Activated CD4-positive, alpha-beta T cell treated with anti-CD3 and anti-CD28 coated beads, Interleukin-2, Interleukin-4, amounts not matched to agents 100 ng/mL and 50 ng/mL, durations not matched to agents 16 hours and 8 hours (primary cell): ENCODE measurements at regions not wholly inside any gene's neighbourhood (a gene's known extent, or its start where the extent isn't known, plus 50 kb on each side); places are given as distances from the start of the nearest gene placed in this dataset.

ENCODE experiments used
- DNase-seq: peaks from one replicate; pipeline ENCODE4 v3.0.0-alpha.2; 2020; ENCODE audit warnings: low spot score

DNA sequence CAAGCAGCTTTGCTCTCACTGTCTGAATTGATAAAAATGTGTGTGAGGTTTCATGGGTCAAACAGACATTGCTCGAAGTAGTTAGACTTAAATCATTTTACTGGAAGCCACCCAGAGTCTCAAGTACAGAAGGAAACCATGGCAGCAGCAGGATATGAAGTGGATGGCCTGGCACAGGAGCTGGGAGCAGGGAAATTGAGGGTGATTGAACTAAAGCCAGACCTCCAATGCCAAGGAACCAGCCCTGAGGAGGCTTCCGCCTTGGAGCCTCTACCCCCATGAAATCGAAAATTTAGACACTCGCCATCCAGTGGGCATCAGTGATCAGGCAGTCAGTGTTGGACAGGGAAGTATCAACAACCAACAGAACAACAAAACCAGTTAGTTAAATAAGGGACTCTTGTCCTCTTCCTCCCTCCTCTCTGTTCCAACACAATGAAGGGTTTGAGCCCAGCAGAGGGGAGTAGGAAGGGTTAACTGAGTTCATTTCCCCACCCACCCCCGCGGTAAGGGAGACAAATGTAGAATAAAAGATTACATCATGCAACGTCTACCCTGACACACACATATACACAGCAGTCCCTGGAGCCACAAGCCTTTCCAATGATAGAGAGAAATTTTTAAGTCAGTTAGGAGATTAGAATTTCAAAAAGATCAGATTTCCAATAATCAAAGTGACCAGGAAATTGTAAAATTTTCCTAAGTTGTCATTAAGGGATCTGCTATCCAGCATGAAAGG lies 156.3 kb downstream of the SLC16A9 start:
- DNase-seq, result no peak

DNA sequence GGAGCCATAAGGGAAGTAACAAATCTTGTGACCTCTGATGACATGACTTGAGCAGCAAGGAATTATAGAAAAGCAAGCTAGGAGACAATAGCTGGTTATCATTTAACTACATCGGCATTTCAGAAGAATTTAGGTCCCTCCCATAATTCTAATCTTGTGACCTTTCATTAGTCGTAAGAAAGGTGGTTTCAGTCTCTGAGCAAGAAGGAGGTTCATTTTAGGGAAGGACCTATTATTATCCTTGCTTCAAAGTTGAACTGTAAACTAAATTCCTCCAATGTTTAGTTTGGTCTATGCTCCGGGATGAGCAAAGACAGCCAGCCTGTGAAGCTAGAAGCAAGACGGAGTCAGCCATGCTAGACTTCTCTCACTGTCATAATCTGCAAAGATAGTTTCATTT lies 159.6 kb downstream of the SLC16A9 start:
- no peak for DNase-seq

DNA sequence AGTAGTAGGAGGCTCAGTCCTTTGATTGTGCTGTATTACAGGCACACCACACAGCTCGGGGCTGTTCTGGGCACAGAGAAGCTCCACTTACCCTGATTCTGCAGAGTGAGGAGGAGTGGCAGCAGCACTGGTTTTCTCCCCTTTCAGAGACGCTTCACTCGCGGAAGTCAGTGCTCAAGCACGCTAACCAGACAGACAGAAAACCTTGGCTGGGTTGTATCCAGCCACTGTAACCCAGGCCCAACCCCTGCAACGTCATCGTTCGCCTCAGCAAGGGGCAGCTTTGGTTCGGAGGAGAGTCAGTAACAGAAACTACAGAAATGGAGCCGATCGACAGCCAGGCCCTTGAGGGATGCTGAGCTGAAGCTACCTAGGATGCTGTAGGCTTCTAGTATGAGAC lies 171.0 kb downstream of the SLC16A9 start:
- no peak for DNase-seq

DNA sequence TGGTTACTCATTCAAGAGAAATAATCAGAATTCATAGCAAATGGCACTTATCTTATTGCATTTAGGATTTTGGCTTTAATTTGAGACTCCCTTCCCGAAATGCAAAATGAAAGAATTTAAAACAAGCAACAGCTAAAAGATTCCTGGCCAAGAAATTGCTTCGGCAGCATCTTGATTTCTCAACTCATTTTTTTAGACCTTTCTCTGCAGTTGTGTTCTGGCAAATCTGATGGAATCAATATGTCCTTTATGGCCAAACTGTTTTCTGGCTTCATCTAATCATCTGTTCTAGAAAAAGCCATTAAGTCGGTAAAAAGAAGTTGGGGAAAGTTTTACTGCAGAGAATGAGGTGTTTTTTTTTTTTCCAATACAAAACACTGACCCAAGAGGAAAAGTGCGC lies 172.1 kb downstream of the SLC16A9 start:
- no peak for DNase-seq

DNA sequence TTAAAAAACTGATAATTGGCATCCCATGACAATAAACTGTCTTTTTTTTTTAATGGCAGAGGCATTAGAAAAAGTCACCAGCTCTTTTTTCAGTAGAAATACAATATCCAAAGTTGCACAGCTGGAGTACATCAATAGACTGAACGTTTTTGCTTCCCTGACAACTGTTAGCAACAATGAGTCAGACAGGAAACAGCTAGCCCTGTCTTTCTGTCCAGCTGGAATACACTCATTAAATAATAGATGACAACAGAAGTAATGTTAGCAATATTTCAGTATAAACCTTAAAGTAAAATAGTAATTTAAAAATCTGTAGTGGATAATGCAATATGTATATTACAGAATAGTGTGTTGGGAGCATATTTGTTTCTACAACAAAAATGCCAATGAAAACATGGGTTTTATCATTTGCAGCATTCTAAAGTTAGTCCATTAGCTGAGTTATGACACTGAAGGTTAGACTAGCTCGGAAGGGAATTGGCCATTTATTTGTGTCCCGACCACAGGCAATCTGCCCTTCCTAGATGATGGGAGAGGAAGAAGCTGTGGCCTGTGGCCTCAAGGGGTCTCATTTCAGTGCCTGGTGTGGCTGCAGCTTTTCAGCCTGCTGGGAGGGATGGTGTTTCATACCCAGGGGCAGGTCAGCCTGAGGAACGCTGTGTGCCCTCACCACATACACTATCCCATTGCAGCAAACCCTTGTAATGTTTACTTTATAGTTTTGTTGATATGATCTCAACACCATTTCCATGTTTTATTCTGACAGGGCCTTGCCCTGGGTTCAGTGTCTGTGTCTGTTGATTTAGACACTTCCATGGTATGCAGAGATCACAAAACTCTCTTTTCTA lies 173.3 kb downstream of the SLC16A9 start:
- no peak for DNase-seq

DNA sequence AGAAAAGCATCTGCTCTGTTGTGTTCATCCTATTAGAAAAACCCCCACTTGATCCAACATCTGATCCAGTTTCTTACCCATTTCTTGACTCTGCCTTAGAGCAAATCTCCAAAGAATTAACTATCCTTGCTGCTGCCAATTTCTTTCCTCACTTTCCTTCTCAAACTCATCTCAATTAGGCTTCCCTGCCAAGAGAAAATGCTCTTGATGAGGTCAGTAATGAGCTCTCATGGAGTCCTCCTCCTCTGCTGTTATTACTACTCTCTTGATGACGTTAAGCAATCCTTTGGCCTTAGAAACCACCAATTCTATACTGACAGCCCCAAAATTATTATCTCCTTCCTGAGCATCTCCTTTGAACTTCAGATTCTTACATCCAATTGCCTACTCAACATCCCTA lies 162.0 kb upstream of the FAM13C start:
- DNase-seq, result no peak

DNA sequence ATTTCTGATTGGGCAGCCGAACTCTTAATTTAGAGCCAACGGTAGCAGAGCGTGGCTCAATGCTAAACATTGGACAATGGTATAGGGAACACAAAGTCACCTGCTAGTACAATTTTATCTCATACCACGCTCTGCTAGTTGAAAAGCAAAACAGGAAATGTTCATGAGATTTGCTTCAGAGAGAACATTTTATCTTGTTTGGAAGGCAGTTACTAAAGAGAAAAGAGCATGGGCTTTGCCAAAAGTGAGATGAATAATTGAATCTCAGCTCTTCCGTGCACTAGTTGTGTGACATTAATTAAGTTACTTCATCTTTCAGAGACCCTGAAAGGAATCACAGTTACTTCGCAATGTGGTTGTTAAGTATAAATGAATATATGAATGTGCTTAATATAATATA lies 161.5 kb upstream of the FAM13C start:
- DNase-seq, result no peak

DNA sequence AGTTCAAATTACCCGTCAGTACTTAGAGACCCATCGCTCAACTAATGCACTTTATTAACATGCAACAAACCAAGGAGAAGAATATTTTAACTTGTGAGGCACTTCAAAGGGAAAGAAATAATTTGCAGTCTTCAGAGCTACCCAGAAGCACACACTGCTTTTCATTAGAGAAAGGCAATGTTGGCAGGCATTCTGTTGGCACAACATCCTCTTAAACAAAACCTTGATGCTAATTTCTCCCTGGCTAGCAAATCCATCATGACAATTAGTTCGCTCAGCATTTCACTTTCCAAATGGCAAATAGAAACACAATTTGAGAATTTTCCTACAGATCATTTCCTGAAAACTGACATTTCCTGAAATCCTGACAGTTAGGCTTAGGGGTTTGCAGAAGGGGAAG lies 155.6 kb upstream of the FAM13C start:
- DNase-seq, result no peak

DNA sequence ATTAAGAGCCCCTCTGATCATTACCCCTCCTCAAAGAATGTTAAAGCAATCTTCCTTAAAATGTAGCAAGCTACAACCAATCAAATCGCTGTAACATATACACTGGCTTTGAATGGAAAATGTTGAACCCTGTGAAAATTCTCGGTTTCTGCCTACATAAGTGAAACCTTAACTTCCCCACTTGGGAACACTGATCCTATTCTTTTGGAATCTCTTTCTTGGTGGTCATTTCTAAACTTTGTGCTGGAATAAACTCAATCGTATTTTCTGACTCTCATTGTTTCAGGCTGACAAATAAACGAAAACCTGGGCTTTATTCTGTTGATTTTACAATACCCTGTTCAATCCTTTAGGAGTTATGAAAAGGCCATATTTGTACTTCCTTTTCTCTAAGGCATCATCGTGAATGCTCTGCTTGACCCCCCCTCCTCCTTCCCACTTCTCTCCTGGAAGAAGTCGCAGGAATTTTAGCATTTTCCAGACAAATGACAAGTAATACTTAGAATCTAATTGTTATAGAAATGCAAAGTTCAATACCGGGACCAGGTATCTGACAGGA lies 155.1 kb upstream of the FAM13C start:
- DNase-seq, result no peak

DNA sequence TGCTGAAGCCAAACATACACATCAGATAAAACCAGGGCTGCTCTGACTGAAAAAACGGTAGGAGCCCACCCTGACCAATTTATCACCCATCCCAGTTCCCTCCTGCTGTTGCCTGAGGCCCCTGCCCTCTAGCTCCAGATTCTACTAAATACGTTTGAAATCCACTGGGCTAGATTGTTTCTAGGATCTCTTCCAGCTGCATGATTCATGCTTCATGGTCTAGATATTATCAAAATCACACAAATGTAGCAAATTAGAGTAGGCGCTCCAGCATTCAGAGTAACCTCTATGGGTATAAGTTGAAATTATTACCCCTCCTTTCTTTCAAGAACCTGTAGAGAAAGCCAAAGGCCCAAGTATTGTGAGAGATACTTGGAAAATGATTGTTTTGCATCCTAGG lies 151.2 kb upstream of the FAM13C start:
- DNase-seq, result no peak

DNA sequence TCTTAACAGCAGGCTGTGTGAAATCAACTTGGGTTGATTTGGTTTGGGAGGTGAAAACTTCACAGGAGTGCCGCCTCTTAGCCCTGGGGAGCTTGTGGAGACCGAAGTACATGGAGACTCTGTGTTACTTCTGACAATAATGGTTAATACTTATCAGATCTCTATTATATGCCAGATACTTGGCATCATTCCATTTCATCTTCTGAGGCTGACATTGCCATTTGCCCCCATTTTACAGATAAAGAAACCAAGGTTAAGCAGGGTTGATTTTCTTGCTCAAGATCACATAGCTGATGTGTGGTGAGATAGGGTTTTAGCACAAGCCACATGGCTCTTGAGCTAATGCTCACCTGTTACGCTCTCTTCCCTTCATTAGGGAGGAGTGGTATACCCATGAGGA lies 150.6 kb upstream of the FAM13C start:
- no peak for DNase-seq

DNA sequence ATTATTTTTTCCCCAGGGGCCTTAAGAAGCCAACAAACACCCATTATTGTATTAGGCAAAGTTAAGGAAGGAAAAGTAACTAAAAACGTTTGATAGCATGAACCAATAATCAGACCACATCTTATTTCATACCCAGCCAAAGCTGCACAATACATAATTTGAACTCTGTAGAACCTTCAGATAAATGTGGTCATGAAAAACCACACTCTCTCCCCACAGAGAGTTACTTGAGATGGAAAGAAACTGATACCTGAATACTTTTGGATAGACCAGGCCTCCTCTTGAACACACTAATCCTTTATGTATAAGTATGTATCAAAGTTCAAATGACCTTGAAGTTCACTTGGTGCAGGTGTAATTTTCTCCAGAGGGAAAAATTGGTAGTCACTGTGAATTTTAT lies 146.6 kb upstream of the FAM13C start:
- no peak for DNase-seq

DNA sequence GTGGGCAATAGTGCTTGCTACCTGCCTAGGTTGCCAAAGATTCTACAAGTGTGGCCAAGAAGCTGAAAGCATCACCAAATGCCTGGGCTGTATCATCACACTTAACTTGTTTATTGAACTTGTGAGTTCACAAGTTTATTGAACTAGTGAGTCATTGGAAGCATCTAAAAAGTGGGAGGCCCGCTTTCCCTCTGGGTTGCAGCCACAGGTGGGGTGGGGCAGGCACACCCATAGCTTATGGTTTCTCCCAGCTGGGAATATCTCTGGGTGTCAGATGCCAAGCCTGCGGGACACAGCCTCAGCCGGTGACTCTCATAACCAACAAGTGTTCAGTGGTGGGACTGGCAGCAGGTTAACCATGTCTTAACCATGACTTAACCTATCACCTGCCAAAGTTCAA lies 145.9 kb upstream of the FAM13C start:
- no peak for DNase-seq

DNA sequence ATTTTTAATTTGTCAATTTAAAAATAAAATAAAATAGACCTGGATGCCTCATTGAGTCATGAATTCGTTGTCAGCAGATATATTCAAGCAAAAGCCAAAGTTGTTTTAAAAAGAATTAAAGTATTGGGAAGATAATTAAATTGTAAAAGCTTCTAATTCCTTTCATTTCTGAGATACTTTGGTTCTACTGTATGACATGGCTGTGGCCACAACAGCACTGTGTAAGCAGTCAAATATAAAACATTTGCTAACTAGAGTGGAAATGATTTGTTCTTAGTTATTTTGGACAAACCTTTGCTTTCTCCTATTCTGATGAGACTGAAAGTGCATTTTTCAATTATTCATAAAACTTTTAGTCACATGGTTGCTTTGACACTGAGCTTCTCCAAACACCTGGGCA lies 143.6 kb upstream of the FAM13C start:
- DNase-seq, result no peak

DNA sequence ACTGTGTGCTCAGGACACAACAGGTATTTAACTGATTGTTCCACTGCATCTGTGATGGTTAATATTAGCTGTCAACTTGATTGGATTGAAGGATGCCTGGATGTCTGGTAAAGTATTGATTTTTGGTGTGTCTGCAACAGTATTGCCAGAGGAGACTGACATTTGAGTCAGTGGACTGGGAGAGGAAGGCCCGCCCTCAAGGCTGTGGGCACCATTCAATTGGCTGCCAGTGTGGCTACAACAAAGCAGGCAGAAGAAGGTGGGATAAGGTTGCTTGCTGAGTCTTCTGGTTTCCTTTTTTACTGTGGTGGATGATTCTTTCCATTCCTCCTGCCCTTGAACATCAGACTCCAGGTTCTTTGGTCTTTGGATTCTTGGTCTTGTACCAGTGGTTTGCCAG lies 137.1 kb upstream of the FAM13C start:
- no peak for DNase-seq

DNA sequence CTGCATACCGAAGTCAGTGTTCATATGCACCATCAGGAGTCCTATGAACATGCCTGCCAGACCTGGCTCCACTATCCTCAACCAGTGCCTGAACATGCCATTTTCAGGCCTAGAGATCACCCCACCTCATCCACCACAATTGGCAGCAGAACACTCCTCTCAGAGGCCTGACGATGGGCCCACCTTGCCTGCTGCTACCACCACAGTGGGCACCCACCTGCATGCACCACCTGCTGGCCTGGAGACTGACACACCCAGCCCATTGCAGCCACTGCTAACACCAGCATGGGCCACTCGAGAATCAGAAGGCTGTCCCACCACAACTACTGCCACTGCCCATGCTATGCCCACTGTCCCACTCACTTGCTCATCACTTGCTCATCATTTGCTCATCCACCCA lies 130.7 kb upstream of the FAM13C start:
- DNase-seq, result no peak

DNA sequence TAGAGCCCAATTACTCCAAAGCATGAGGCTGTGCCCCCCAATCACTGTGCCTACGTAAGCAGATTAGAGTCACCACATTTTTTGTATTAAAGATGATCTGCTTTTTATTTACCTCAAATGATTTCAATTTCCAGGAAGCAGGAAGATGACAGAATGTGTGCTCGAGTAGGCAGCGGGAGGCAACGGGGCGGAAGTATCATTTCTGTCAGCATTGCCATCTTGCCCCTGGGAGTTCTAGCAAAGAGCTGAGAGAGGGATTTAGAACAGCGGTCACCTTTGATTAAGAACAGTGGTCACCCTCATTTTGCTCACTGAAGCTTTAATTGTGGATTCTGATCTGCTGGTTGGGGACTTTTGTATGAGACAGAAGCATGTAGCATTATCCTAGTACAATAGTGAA lies 117.1 kb upstream of the FAM13C start:
- no peak for DNase-seq

DNA sequence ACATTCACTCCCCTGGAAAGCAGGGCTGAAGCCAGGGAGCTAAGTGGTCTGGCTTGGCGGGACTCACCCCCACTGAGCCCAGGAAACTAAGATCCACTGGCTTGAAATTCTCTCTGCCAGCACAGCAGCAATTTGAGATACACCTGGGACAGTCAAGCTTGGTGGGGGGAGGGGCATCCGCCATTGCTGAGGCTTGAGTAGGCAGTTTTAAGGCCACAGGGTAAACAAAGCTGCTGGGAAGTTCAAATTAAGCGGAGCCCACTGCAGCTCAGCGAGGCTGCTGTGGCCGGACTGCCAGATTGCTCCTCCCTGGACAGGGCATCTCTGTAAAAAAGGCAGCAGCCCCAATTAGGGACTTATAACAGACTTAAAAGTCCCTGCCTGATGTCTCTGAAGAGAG lies 108.2 kb upstream of the FAM13C start:
- DNase-seq, result no peak

DNA sequence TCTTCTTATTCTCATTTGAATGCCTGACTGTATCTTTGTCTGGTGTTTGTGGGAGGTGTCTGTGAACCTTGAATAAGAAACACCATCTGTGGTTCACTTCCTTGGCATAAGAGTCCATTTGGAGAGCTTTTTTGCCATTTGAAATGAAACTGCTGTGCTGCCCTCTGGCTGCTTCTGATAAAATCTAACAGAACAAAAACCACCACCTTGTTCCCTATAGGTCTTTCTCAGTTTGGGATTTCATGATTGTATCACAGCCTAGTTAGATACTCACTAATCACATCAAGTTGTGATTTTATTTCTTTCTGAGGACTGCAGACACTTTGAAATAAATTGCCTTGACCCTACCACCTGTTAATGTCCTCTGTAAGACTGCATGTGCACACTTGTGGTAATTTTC lies 102.7 kb upstream of the FAM13C start:
- no peak for DNase-seq

DNA sequence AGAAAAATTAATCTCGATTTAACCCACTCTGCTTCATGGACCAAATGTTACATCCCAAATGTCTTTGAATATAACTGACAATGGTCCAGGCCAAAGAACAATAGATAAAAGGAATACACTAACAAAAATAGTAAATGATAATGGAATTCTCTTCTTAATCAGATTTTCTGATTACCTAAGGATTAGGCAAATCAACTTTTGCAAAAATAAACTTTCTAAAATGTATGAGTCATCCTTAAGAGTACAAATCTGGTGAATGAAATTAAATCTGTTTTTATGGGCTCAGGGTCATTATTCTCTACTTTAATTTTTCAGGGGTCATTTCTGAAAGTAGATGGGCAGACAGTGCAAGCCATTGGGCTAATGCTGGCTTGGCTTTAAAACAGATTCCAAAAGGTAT lies 102.1 kb upstream of the FAM13C start:
- no peak for DNase-seq

DNA sequence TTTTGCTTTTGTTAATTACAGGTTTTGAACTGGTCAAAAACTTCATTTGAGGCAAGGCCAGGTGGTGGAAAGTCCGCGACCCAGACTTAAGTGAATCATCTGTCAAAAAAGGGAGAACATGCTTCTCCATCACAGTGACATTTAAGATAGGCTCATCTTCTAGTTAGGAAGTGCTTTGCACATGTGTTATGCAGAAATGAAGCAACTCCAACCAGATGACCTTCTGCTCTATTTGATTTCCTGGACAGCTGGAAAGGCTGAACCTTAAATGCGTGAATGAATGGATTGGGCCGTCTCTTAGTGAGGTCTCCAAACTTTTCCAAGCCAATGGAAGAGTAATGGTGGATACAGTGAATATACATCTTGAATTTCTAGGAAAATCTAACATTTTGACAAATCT lies 101.6 kb upstream of the FAM13C start:
- no peak for DNase-seq

DNA sequence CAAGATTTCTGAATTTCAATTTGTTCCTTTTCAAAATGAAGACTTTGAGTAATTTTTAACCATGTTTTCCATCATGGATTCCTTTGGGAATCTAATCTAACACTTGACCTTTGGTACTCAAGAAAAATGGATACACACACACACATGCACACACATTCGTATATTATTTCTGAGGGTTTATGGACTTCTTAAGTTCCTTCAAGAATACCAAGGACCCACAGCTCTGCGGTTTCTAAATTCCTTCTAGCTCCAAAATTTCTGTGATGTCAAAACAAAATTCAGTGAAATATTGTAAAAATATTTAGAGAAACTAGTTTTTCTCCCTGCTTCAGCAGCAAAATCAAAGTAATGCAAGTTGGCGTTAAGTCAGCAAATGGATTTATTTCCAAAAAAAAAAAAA lies 98.3 kb upstream of the FAM13C start:
- no peak for DNase-seq

DNA sequence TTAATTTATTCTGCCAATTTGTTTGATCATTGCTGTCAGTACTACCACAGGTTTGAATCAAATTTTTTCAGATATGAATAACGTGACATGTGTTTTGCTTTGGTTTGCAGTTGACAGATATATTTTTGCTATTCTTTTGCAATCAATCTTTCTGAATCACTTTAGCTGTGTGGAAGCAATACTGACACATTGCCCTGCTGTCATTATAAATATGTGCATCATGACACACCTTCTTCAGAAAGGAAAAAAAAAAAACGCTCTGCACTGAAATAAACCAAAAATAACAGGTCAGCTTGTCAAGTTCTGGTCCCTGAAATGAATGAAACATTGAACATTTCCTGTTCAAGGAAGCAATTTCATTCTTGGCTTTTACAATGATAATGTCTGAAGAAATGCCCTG lies 93.8 kb upstream of the FAM13C start:
- no peak for DNase-seq
